ENCODE measurements at regions not wholly inside any gene's neighbourhood (a gene's known extent, or its start where the extent isn't known, plus 50 kb on each side); places are given as distances from the start of the nearest gene placed in this dataset.

DNA sequence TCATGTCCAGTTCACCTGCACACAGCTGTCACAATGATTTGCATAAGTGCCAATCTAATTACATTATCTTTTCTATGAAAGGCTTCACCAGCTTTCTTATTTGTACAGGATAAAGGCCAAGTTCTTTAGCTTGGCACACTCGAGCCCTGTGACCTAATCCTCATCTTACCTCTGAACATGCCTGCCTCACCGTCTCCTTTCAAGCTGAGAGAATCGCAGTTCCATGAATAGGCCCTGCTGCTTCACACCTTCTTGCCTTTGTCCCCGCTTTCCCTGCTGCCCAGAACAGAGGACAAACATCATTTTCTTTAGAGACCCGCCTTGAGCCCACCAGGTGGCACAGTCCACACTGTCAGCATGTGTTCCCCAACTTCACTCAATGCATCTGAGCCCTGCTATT lies 1094.7 kb downstream of the BCL11A start:
- Histone ChIP-seq H3K27me3 (replicated peaks; ENCODE audit: insufficient read depth) (no peaks in the 10 kb centered on the region), H3K36me3 (no peaks in the 10 kb centered on the region), H3K4me1 (ENCODE audit: control insufficient read depth in 1 of 2, low read depth in 2 of 2) (no peaks in the 10 kb centered on the region), H3K9me3 (no peaks in the 10 kb centered on the region), H3K4me3 (no peak overlapping the region), H3K27ac (no peak overlapping the region)
- ATAC-seq (ENCODE audit: insufficient number of reproducible peaks, low FRiP score, low read depth) (no peak), DNase-seq (ENCODE audit: low spot score) (no peak)
- TF ChIP-seq, protein P1, sequence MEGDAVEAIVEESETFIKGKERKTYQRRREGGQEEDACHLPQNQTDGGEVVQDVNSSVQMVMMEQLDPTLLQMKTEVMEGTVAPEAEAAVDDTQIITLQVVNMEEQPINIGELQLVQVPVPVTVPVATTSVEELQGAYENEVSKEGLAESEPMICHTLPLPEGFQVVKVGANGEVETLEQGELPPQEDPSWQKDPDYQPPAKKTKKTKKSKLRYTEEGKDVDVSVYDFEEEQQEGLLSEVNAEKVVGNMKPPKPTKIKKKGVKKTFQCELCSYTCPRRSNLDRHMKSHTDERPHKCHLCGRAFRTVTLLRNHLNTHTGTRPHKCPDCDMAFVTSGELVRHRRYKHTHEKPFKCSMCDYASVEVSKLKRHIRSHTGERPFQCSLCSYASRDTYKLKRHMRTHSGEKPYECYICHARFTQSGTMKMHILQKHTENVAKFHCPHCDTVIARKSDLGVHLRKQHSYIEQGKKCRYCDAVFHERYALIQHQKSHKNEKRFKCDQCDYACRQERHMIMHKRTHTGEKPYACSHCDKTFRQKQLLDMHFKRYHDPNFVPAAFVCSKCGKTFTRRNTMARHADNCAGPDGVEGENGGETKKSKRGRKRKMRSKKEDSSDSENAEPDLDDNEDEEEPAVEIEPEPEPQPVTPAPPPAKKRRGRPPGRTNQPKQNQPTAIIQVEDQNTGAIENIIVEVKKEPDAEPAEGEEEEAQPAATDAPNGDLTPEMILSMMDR (IDR thresholded peaks at IDR 0.05), result no peak

DNA sequence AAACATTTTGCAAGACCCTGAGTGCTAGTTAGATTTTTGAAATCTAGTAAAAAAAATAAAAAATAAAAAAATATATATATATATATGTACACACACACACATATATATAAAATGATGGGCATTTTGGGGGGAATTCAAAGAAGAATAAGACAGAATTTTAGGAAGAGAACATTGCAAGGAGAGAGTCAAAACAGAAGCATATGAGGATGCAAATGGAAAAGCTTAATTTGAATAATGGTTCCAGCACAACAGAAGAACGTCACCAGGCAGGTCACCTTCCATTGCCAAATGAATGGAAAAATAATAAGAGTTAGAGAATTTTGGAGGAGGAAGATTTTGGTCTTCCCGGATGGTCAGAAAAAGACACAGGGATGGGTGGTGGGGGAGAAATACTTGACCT lies 1097.2 kb downstream of the BCL11A start:
- H3K36me3 ChIP-seq, result no peaks in the 10 kb centered on the region
- TF ChIP-seq, protein P1 (IDR thresholded peaks at IDR 0.05), result no peak
- no peaks in the 10 kb centered on the region for H3K27me3 ChIP-seq (replicated peaks; ENCODE audit: insufficient read depth)
- no peaks in the 10 kb centered on the region for H3K4me1 ChIP-seq (ENCODE audit: control insufficient read depth in 1 of 2, low read depth in 2 of 2)
- no peak overlapping the region for H3K27ac ChIP-seq
- ATAC-seq (ENCODE audit: insufficient number of reproducible peaks, low FRiP score, low read depth), result no peak
- H3K9me3 ChIP-seq, result no peaks in the 10 kb centered on the region
- H3K4me3 ChIP-seq, result no peak overlapping the region
- no peak for DNase-seq (ENCODE audit: low spot score)

DNA sequence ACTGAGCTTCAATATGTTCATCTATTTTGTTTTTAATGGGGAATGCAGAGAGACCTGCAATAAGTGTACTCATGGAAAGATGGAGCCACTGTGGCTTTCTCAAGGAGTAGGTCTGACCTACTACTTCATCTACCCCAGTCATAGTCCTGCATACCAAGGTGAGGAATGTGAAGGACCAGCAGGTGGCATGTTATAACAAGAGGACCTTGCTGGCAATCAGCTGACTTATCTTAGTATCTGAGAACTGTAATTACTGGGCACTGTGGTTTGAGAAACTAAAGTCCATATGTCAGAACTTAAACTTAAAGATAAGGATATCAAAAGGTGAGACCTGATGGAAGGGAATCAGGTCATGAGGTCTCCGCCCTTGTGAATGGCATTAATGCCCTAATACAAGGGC lies 1104.2 kb downstream of the BCL11A start:
- no peak overlapping the region for H3K4me3 ChIP-seq
- no peaks in the 10 kb centered on the region for H3K36me3 ChIP-seq
- ATAC-seq (ENCODE audit: insufficient number of reproducible peaks, low FRiP score, low read depth) (no peak), DNase-seq (ENCODE audit: low spot score) (no peak)
- H3K4me1 ChIP-seq (ENCODE audit: control insufficient read depth in 1 of 2, low read depth in 2 of 2), result no peaks in the 10 kb centered on the region
- H3K27me3 ChIP-seq (replicated peaks; ENCODE audit: insufficient read depth), result no peaks in the 10 kb centered on the region
- H3K9me3 ChIP-seq, result no peaks in the 10 kb centered on the region
- TF ChIP-seq, protein P1 (IDR thresholded peaks at IDR 0.05), result no peak
- H3K27ac ChIP-seq, result no peak overlapping the region

DNA sequence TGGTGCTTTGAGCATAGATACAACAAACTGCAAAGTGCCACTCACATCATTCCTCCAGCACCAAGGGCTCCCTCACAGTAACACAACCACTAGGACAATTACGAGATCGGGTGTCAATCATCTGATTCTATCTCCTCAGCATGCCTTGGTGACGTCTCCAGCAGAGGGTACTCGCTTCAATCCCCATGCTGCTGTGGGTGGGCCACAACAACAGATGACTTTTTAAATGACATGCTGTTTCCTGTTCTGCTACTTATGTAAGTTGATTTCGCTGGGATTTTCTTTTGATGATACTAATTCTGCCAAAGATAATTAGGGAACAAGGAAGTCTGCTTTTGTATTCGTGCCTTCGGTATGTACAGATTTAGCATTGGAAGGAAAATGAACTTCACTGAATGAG lies 1113.0 kb downstream of the BCL11A start:
- Histone ChIP-seq H3K4me3 (no peak overlapping the region), H3K4me1 (ENCODE audit: control insufficient read depth in 1 of 2, low read depth in 2 of 2) (no peaks in the 10 kb centered on the region), H3K27me3 (replicated peaks; ENCODE audit: insufficient read depth) (no peaks in the 10 kb centered on the region), H3K36me3 (no peaks in the 10 kb centered on the region), H3K9me3 (no peaks in the 10 kb centered on the region), H3K27ac (no peak overlapping the region)
- DNase-seq (ENCODE audit: low spot score) (no peak), ATAC-seq (ENCODE audit: insufficient number of reproducible peaks, low FRiP score, low read depth) (no peak)
- TF ChIP-seq, protein P1 (IDR thresholded peaks at IDR 0.05), result no peak

DNA sequence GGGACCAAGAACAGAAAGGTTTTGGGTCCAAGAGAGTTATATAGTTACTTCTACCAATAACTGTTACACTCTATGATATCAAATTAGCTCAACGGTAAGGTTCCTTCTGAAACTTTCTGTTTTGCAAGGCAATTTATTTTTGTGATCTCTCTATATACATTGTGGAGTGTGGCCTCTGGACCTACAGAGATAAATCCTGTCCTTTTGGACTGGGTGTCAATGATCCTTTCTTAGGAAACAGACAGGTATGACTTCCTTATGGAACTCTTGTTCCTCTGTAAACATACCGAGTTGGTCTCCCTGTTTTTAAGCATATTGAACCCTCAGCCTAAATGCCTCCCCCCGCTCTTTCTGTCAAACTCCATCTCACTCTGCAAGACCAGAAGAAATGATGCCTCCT lies 1117.8 kb downstream of the BCL11A start:
- DNase-seq (ENCODE audit: low spot score) (no peak), ATAC-seq (ENCODE audit: insufficient number of reproducible peaks, low FRiP score, low read depth) (no peak)
- Histone ChIP-seq H3K27me3 (replicated peaks; ENCODE audit: insufficient read depth) (no peaks in the 10 kb centered on the region), H3K4me1 (ENCODE audit: control insufficient read depth in 1 of 2, low read depth in 2 of 2) (no peaks in the 10 kb centered on the region), H3K9me3 (no peaks in the 10 kb centered on the region), H3K36me3 (no peaks in the 10 kb centered on the region), H3K4me3 (no peak overlapping the region), H3K27ac (no peak overlapping the region)
- TF ChIP-seq, protein P1 (IDR thresholded peaks at IDR 0.05), result no peak
